Neural cell (in vitro differentiated cells): ENCODE measurements at regions not wholly inside any gene's neighbourhood (a gene's known extent, or its start where the extent isn't known, plus 50 kb on each side); places are given as distances from the start of the nearest gene placed in this dataset.
"Not testable (repeated sequence)": the region's sequence is repeated elsewhere in the genome, so short reads cannot be mapped to it uniquely, and the experiment has no call there.

Experiments used
- H2AFZ ChIP-seq: fragments of 200-600, 300-800 bp; sonication (generic), shearing (Covaris generic); 2 replicates; pipeline ENCODE4 v1.6.0; 2014; ENCODE audit warnings: low read depth, mild to moderate bottlenecking, antibody characterized with exemption, low read length, moderate library complexity
- H3F3A ChIP-seq: fragments of 200-600 bp; shearing (Covaris generic); 2 replicates; pipeline ENCODE4 v1.6.1; 2016; ENCODE audit warnings: mild to moderate bottlenecking, moderate library complexity, mixed read lengths, antibody characterized with exemption, low read length; ENCODE audit not compliant: insufficient read depth, poor library complexity, severe bottlenecking
- H3K27ac ChIP-seq: fragments of 200-600, 300-800 bp; sonication (generic), shearing (Covaris generic); 2 replicates; pipeline ENCODE4 v1.5.1; 2014; ENCODE audit warnings: mild to moderate bottlenecking, low read length, moderate library complexity
- H3K27me3 ChIP-seq: fragments of 300-800, 200-600 bp; sonication (generic), shearing (Covaris generic); 2 replicates; pipeline ENCODE4 v1.6.0; 2014; ENCODE audit warnings: mild to moderate bottlenecking, low read depth, low read length, moderate library complexity; ENCODE audit not compliant: insufficient read depth
- H3K36me3 ChIP-seq: fragments of 300-800, 200-600 bp; sonication (generic), shearing (Covaris generic); 2 replicates; pipeline ENCODE4 v1.5.1; 2014; ENCODE audit warnings: mild to moderate bottlenecking, antibody characterized with exemption, low read length, moderate library complexity; ENCODE audit not compliant: insufficient read depth
- H3K4me2 ChIP-seq: fragments of 300-800, 200-600 bp; sonication (generic), shearing (Covaris generic); 2 replicates; pipeline ENCODE4 v1.6.0; 2014; ENCODE audit warnings: mild to moderate bottlenecking, low read length
- H3K4me3 ChIP-seq: fragments of 300-800, 200-600 bp; sonication (generic), shearing (Covaris generic); 2 replicates; pipeline ENCODE4 v1.5.1; 2014; ENCODE audit warnings: mild to moderate bottlenecking, low read length, moderate library complexity
- H3K79me2 ChIP-seq: fragments of 200-600 bp; shearing (Covaris generic); replicated peaks from 2 replicates; pipeline ENCODE4 v1.6.0; 2014; ENCODE audit warnings: mild to moderate bottlenecking, low read length, moderate library complexity; ENCODE audit not compliant: insufficient read depth
- H3K9ac ChIP-seq: fragments of 300-800, 200-600 bp; sonication (generic), shearing (Covaris generic); 2 replicates; pipeline ENCODE4 v1.6.1; 2016; ENCODE audit warnings: mild to moderate bottlenecking, low read length, mixed read lengths
- H3K9me2 ChIP-seq: fragments of 200-600 bp; shearing (Covaris generic); 2 replicates; pipeline ENCODE4 v1.6.1; 2016; ENCODE audit warnings: mild to moderate bottlenecking, low read length, mixed read lengths; ENCODE audit not compliant: insufficient read depth
- H3K9me3 ChIP-seq: fragments of 200-600, 300-800 bp; sonication (generic), shearing (Covaris generic); 2 replicates; pipeline ENCODE4 v1.6.1; 2016; ENCODE audit warnings: mild to moderate bottlenecking, mixed run types, low read length, moderate library complexity, mixed read lengths
- H4K20me1 ChIP-seq: fragments of 200-600 bp; shearing (Covaris generic); 2 replicates; pipeline ENCODE4 v1.6.1; 2016; ENCODE audit warnings: mild to moderate bottlenecking, mixed run types; ENCODE audit not compliant: insufficient read depth
- EP300 ChIP-seq: fragments of 450-650 bp; conservative IDR thresholded peaks from 2 replicates; pipeline ENCODE4 v1.6.1; 2014; ENCODE audit warnings: antibody characterized with exemption, mild to moderate bottlenecking, moderate library complexity; ENCODE audit not compliant: poor library complexity, severe bottlenecking
- EZH2 ChIP-seq: fragments of 200-600, 300-800 bp; shearing (Covaris generic), sonication (generic); IDR thresholded peaks from 2 replicates; pipeline ENCODE4 v1.6.1; 2014; ENCODE audit warnings: antibody characterized with exemption, low read length, borderline replicate concordance, mild to moderate bottlenecking; ENCODE audit not compliant: insufficient read depth, poor library complexity, severe bottlenecking
- MXI1 ChIP-seq: fragments of 450-650 bp; conservative IDR thresholded peaks from 2 replicates; pipeline ENCODE4 v1.6.1; 2014; ENCODE audit warnings: antibody characterized with exemption, mild to moderate bottlenecking; ENCODE audit not compliant: poor library complexity, severe bottlenecking
- POLR2AphosphoS5 ChIP-seq: IDR thresholded peaks from 2 replicates; pipeline ENCODE4 v1.6.1; 2012
- RAD21 ChIP-seq: fragments of 450-650 bp; conservative IDR thresholded peaks from 2 replicates; pipeline ENCODE4 v1.6.1; 2014; ENCODE audit warnings: antibody characterized with exemption, mild to moderate bottlenecking, moderate library complexity
- SMC3 ChIP-seq: fragments of 450-650 bp; conservative IDR thresholded peaks from 2 replicates; pipeline ENCODE4 v1.6.1; 2014; ENCODE audit warnings: antibody characterized with exemption, mild to moderate bottlenecking, moderate library complexity; ENCODE audit not compliant: poor library complexity
- TAF1 ChIP-seq: IDR thresholded peaks from 2 replicates; pipeline ENCODE4 v1.6.1; 2012; ENCODE audit warnings: low read depth
- TF ChIP-seq, protein P1 (sequence below): IDR thresholded peaks from 2 replicates; pipeline ENCODE4 v1.6.1; 2012; ENCODE audit warnings: borderline replicate concordance
- TF ChIP-seq, protein P2 (sequence below): fragments of 450-650 bp; IDR thresholded peaks from 2 replicates; pipeline ENCODE4 v1.5.1; 2014; ENCODE audit warnings: antibody characterized with exemption, mild to moderate bottlenecking, moderate library complexity; ENCODE audit not compliant: poor library complexity, severe bottlenecking

DNA sequence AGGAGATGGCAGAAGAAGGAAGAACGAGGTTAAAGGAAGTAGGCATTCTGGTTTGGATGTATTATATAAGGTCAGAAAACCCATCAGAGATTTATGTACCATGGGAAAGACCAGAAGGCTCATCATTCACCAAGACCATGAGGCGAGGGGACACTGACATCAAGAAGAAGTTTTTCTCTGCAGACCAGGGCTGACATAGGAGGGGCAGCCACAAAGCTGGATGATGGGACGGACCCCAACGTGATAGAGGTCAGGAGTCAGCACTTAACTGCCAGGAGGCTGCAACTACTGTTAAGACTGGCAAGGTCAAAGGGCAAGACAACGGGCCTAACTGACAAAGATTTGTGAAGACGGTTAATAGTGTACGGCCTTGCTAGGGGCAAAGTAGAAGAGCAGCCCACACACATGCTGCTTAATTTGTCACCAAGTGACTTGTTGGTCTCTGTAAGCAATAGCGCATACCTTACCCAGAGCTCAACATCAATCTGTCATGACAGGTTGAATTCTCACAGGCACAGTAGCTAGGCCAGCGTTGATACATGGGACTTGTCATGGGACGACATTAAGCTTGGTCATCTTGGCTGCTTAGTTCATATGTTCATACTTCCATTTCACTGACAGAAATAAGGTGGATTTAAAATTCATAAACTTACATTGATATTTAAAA lies 579.7 kb upstream of the CDH10 start:
- Histone ChIP-seq H3F3A (no peaks in the 10 kb centered on the region), H4K20me1 (no peaks in the 10 kb centered on the region), H2AFZ (no peak overlapping the region), H3K9ac (no peak overlapping the region), H3K9me3 (no peaks in the 10 kb centered on the region), H3K36me3 (no peaks in the 10 kb centered on the region), H3K79me2 (no peaks in the 10 kb centered on the region), H3K27ac (no peak overlapping the region), H3K9me2 (no peaks in the 10 kb centered on the region), H3K27me3 (no peaks in the 10 kb centered on the region), H3K4me2 (no peak overlapping the region), H3K4me3 (no peak overlapping the region)
- TF ChIP-seq TAF1 = no peak
- TF ChIP-seq RAD21 = no peak
- no peak for TF ChIP-seq EP300
- TF ChIP-seq, protein P1, sequence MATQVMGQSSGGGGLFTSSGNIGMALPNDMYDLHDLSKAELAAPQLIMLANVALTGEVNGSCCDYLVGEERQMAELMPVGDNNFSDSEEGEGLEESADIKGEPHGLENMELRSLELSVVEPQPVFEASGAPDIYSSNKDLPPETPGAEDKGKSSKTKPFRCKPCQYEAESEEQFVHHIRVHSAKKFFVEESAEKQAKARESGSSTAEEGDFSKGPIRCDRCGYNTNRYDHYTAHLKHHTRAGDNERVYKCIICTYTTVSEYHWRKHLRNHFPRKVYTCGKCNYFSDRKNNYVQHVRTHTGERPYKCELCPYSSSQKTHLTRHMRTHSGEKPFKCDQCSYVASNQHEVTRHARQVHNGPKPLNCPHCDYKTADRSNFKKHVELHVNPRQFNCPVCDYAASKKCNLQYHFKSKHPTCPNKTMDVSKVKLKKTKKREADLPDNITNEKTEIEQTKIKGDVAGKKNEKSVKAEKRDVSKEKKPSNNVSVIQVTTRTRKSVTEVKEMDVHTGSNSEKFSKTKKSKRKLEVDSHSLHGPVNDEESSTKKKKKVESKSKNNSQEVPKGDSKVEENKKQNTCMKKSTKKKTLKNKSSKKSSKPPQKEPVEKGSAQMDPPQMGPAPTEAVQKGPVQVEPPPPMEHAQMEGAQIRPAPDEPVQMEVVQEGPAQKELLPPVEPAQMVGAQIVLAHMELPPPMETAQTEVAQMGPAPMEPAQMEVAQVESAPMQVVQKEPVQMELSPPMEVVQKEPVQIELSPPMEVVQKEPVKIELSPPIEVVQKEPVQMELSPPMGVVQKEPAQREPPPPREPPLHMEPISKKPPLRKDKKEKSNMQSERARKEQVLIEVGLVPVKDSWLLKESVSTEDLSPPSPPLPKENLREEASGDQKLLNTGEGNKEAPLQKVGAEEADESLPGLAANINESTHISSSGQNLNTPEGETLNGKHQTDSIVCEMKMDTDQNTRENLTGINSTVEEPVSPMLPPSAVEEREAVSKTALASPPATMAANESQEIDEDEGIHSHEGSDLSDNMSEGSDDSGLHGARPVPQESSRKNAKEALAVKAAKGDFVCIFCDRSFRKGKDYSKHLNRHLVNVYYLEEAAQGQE = no peak
- TF ChIP-seq MXI1 = no peak
- TF ChIP-seq SMC3 = no peak
- TF ChIP-seq EZH2 = no peak
- TF ChIP-seq, protein P2, sequence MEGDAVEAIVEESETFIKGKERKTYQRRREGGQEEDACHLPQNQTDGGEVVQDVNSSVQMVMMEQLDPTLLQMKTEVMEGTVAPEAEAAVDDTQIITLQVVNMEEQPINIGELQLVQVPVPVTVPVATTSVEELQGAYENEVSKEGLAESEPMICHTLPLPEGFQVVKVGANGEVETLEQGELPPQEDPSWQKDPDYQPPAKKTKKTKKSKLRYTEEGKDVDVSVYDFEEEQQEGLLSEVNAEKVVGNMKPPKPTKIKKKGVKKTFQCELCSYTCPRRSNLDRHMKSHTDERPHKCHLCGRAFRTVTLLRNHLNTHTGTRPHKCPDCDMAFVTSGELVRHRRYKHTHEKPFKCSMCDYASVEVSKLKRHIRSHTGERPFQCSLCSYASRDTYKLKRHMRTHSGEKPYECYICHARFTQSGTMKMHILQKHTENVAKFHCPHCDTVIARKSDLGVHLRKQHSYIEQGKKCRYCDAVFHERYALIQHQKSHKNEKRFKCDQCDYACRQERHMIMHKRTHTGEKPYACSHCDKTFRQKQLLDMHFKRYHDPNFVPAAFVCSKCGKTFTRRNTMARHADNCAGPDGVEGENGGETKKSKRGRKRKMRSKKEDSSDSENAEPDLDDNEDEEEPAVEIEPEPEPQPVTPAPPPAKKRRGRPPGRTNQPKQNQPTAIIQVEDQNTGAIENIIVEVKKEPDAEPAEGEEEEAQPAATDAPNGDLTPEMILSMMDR = no peak
- no peak for TF ChIP-seq POLR2AphosphoS5

DNA sequence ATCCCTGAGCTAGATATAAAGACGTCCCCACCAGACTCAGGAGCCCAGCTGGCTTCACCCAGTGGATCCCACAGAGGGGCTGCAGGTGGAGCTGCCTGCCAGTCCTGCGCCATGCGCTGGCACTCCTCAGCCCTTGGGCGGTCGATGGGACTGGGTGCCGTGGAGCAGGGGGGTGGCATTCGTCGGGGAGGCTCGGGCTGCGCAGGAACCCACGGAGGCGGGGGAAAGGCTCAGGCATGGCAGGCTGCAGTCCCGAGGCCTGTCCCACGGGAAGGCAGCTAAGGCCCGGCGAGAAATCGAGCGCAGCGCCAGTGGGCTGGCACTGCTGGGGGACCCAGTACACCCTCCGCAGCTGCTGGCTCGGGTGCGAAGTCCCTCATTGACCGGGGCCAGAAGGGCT lies 555.1 kb upstream of the CDH10 start:
- not testable (repeated sequence) for H3K27me3 ChIP-seq, H3K79me2 ChIP-seq, H3K36me3 ChIP-seq, H3K9ac ChIP-seq, H3K27ac ChIP-seq, H3K4me3 ChIP-seq, H3K9me3 ChIP-seq, H3K9me2 ChIP-seq, H3K4me2 ChIP-seq, H3F3A ChIP-seq, H2AFZ ChIP-seq, H4K20me1 ChIP-seq

GRCh38 chr5:25190521-25191000 lies 545.8 kb upstream of the CDH10 start:
- Histone ChIP-seq H3F3A (no peaks in the 10 kb centered on the region), H3K4me3 (no peak overlapping the region), H3K9me2 (no peaks in the 10 kb centered on the region), H2AFZ (no peak overlapping the region), H3K9me3 (no peaks in the 10 kb centered on the region), H3K79me2 (no peaks in the 10 kb centered on the region), H4K20me1 (no peaks in the 10 kb centered on the region), H3K36me3 (no peaks in the 10 kb centered on the region), H3K9ac (no peak overlapping the region), H3K27me3 (no peaks in the 10 kb centered on the region), H3K27ac (no peak overlapping the region), H3K4me2 (no peak overlapping the region)
- TF ChIP-seq EZH2 (no peak), EP300 (no peak), RAD21 (no peak), TAF1 (no peak)
